HepG2 (cell line): ENCODE measurements at regions not wholly inside any gene's neighbourhood (a gene's known extent, or its start where the extent isn't known, plus 50 kb on each side); places are given as distances from the start of the nearest gene placed in this dataset.

Experiments
- MAX ChIP-seq: IDR thresholded peaks from 2 replicates; pipeline ENCODE4 v1.6.1; 2012; ENCODE audit warnings: inconsistent platforms
- POLR2A ChIP-seq, 2 experiments: IDR thresholded peaks; 2 replicates each; pipeline ENCODE4 v1.6.1; 2011; ENCODE audit warnings: low read depth in 2 of 2, low read length in 2 of 2, mild to moderate bottlenecking in 1 of 2, moderate library complexity in 1 of 2; ENCODE audit not compliant: insufficient read depth in 1 of 2
- SUZ12 ChIP-seq: fragments of 150-350 bp; IDR thresholded peaks from 2 replicates; pipeline ENCODE4 v1.6.1; 2014; ENCODE audit warnings: low read depth, low read length
- TF ChIP-seq, protein P1 (sequence below): sonication (generic); formaldehyde crosslinking; IDR thresholded peaks from 2 replicates; pipeline ENCODE4 v1.5.0; 2020; ENCODE audit warnings: mild to moderate bottlenecking, missing genetic modification reagents, moderate library complexity

DNA sequence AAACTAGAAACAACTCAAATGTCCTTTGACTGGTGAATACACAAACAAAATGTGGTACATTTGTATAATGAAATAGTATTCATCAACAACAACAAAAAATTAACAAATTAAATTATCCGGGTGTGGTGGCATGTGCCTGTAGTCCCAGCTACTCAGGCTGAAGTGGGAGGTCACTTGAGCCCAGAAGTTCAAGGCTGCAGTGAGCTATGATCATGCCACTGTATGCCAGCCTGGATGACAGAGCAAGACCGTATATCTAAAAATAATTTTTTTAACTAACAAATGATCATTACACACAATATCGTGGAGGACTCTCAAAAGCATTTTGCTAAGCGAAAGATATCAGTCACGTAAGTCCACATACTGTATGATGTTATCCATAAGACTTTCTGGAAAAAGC lies 71.6 kb upstream of the SORBS2 start:
- no peak for TF ChIP-seq MAX
- TF ChIP-seq POLR2A (IDR thresholded peaks at IDR 0.05; ENCODE audit: insufficient read depth in 1 of 2, low read depth in 2 of 2, low read length in 2 of 2), result no peak
- TF ChIP-seq, protein P1, sequence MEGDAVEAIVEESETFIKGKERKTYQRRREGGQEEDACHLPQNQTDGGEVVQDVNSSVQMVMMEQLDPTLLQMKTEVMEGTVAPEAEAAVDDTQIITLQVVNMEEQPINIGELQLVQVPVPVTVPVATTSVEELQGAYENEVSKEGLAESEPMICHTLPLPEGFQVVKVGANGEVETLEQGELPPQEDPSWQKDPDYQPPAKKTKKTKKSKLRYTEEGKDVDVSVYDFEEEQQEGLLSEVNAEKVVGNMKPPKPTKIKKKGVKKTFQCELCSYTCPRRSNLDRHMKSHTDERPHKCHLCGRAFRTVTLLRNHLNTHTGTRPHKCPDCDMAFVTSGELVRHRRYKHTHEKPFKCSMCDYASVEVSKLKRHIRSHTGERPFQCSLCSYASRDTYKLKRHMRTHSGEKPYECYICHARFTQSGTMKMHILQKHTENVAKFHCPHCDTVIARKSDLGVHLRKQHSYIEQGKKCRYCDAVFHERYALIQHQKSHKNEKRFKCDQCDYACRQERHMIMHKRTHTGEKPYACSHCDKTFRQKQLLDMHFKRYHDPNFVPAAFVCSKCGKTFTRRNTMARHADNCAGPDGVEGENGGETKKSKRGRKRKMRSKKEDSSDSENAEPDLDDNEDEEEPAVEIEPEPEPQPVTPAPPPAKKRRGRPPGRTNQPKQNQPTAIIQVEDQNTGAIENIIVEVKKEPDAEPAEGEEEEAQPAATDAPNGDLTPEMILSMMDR (CRISPR knock-in tag), result no peak
- no peak for TF ChIP-seq SUZ12
